KMS-11 (cell line): ENCODE measurements at regions not wholly inside any gene's neighbourhood (a gene's known extent, or its start where the extent isn't known, plus 50 kb on each side); places are given as distances from the start of the nearest gene placed in this dataset.

Source experiments
- H2AFZ ChIP-seq: fragments of 200-600 bp; sonication (generic); 2 replicates; pipeline ENCODE4 v1.6.1; 2016; ENCODE audit warnings: antibody characterized with exemption, mixed run types, low read depth
- H3K27ac ChIP-seq: fragments of 200-600 bp; sonication (generic); 2 replicates; pipeline ENCODE4 v1.6.1; 2016; ENCODE audit warnings: mild to moderate bottlenecking, mixed run types
- H3K27me3 ChIP-seq: fragments of 200-600 bp; sonication (generic); 2 replicates; pipeline ENCODE4 v1.6.1; 2017; ENCODE audit warnings: mild to moderate bottlenecking, low read depth, mixed run types, moderate library complexity; ENCODE audit not compliant: insufficient read depth
- H3K36me3 ChIP-seq: fragments of 200-600 bp; sonication (generic); 2 replicates; pipeline ENCODE4 v1.6.1; 2017; ENCODE audit warnings: mild to moderate bottlenecking, mixed run types; ENCODE audit not compliant: insufficient read depth
- H3K4me1 ChIP-seq: fragments of 200-600 bp; sonication (generic); 2 replicates; pipeline ENCODE4 v1.6.1; 2016; ENCODE audit warnings: mild to moderate bottlenecking, low read depth, mixed run types; ENCODE audit not compliant: poor library complexity, severe bottlenecking
- H3K4me2 ChIP-seq: fragments of 200-600 bp; sonication (generic); 2 replicates; pipeline ENCODE4 v1.7.0; 2016; ENCODE audit warnings: mild to moderate bottlenecking, mixed run types
- H3K4me3 ChIP-seq: fragments of 200-600 bp; sonication (generic); IDR thresholded peaks from 2 replicates; pipeline ENCODE4 v1.6.1; 2017; ENCODE audit warnings: low read depth, low read length, mixed read lengths; ENCODE audit not compliant: insufficient read depth
- H3K79me2 ChIP-seq: fragments of 200-600 bp; sonication (generic); 2 replicates; pipeline ENCODE4 v1.6.1; 2016; ENCODE audit warnings: low read depth, mixed run types; ENCODE audit not compliant: insufficient read depth
- H3K9ac ChIP-seq: fragments of 200-600 bp; sonication (generic); 2 replicates; pipeline ENCODE4 v1.6.1; 2016; ENCODE audit warnings: mild to moderate bottlenecking, mixed run types
- H4K20me1 ChIP-seq: fragments of 200-600 bp; sonication (generic); 2 replicates; pipeline ENCODE4 v1.6.1; 2016; ENCODE audit warnings: mild to moderate bottlenecking, mixed run types; ENCODE audit not compliant: insufficient read depth
- TF ChIP-seq, protein P1 (sequence below): fragments of 200-600 bp; sonication (generic); conservative IDR thresholded peaks from 2 replicates; pipeline ENCODE4 v1.6.1; 2017; ENCODE audit warnings: low read depth, mild to moderate bottlenecking, antibody characterized with exemption, low read length, moderate library complexity, mixed read lengths

GRCh38 chr3:78143000-78143399 lies 1103.1 kb downstream of the ROBO2 start:
- H3K4me1 ChIP-seq = no peaks in the 10 kb centered on the region
- no peaks in the 10 kb centered on the region for H3K36me3 ChIP-seq
- no peak overlapping the region for H3K4me2 ChIP-seq
- H3K79me2 ChIP-seq = no peaks in the 10 kb centered on the region
- H3K27ac ChIP-seq = no peak overlapping the region
- no peaks in the 10 kb centered on the region for H3K27me3 ChIP-seq
- no peak overlapping the region for H3K4me3 ChIP-seq
- TF ChIP-seq, protein P1, sequence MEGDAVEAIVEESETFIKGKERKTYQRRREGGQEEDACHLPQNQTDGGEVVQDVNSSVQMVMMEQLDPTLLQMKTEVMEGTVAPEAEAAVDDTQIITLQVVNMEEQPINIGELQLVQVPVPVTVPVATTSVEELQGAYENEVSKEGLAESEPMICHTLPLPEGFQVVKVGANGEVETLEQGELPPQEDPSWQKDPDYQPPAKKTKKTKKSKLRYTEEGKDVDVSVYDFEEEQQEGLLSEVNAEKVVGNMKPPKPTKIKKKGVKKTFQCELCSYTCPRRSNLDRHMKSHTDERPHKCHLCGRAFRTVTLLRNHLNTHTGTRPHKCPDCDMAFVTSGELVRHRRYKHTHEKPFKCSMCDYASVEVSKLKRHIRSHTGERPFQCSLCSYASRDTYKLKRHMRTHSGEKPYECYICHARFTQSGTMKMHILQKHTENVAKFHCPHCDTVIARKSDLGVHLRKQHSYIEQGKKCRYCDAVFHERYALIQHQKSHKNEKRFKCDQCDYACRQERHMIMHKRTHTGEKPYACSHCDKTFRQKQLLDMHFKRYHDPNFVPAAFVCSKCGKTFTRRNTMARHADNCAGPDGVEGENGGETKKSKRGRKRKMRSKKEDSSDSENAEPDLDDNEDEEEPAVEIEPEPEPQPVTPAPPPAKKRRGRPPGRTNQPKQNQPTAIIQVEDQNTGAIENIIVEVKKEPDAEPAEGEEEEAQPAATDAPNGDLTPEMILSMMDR = no peak
- H2AFZ ChIP-seq = no peak overlapping the region
- H3K9ac ChIP-seq = no peak overlapping the region
- H4K20me1 ChIP-seq = no peaks in the 10 kb centered on the region

DNA sequence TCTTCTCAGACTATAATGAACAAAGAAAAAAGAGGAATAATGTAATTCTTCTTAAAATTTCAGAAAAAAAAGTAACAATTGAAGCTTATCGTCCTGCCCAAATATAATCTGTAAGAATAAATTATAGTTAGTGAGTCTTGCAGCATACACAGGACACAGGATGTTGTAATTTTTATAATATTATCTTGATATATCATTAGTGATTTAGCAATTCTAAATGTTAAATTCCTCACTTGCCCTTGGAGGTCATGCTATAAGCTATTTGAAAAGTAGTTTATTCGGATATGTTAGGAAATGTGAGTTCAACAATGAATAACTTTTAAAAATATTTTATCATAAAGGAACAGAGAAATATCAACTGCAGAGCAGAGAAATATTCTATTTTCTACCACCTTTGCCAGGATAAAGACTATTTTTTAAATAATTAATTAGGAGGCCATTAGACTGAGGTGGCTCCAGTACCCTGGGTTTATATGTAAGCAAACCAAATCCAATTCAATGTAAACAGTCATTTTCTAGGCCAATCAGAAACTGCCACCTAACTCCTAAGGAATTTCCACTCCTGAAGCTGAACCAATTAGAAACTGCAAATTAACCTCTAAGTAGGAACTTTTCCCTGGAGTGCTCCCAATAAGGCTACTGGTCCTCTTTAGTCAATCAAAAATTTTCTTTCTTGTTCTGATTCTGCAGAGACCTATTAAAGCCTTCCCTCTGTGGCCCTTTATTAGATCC lies 1109.3 kb downstream of the ROBO2 start:
- Histone ChIP-seq H3K27ac (no peak overlapping the region), H3K4me2 (no peak overlapping the region), H3K9ac (no peak overlapping the region), H3K36me3 (no peaks in the 10 kb centered on the region), H3K27me3 (no peaks in the 10 kb centered on the region), H3K4me1 (no peaks in the 10 kb centered on the region), H3K4me3 (no peak overlapping the region), H4K20me1 (no peaks in the 10 kb centered on the region), H3K79me2 (no peaks in the 10 kb centered on the region), H2AFZ (no peak overlapping the region)
- TF ChIP-seq, protein P1 = no peak

GRCh38 chr3:78153973-78154372 lies 1114.1 kb downstream of the ROBO2 start:
- Histone ChIP-seq H3K36me3 (no peaks in the 10 kb centered on the region), H3K9ac (no peak overlapping the region), H3K4me1 (no peaks in the 10 kb centered on the region), H3K4me3 (no peak overlapping the region), H3K4me2 (no peak overlapping the region), H3K27me3 (no peaks in the 10 kb centered on the region), H2AFZ (no peak overlapping the region), H4K20me1 (no peaks in the 10 kb centered on the region), H3K79me2 (no peaks in the 10 kb centered on the region), H3K27ac (no peak overlapping the region)
- TF ChIP-seq, protein P1 = no peak

GRCh38 chr3:78154521-78155186 lies 1114.8 kb downstream of the ROBO2 start:
- TF ChIP-seq, protein P1 = no peak
- Histone ChIP-seq H3K9ac (no peak overlapping the region), H3K4me1 (no peaks in the 10 kb centered on the region), H3K79me2 (no peaks in the 10 kb centered on the region), H3K4me3 (no peak overlapping the region), H3K27ac (no peak overlapping the region), H4K20me1 (no peaks in the 10 kb centered on the region), H3K27me3 (no peaks in the 10 kb centered on the region), H3K36me3 (no peaks in the 10 kb centered on the region), H3K4me2 (no peak overlapping the region), H2AFZ (no peak overlapping the region)
